GM18517 (cell line): ENCODE measurements at regions not wholly inside any gene's neighbourhood (a gene's known extent, or its start where the extent isn't known, plus 50 kb on each side); places are given as distances from the start of the nearest gene placed in this dataset.
"Not testable (repeated sequence)": the region's sequence is repeated elsewhere in the genome, so short reads cannot be mapped to it uniquely, and the experiment has no call there.

Experiments
- ATAC-seq: cut with Tn5 transposase; IDR thresholded peaks from one replicate; pipeline ENCODE4 v1.9.1; 2021; ENCODE audit warnings: mild to moderate bottlenecking, moderate library complexity; ENCODE audit not compliant: unreplicated experiment

- ATAC-seq: no peak
Observed at GRCh38 chr16:52386694-52387093, 160.2 kb downstream of the TOX3 start.

GRCh38 chr16:52384378-52384777, 162.6 kb downstream of the TOX3 start:
- ATAC-seq: no peak

- ATAC-seq: no peak
Observed at GRCh38 chr16:52383640-52384292, 163.2 kb downstream of the TOX3 start.

- no peak for ATAC-seq
Observed at GRCh38 chr16:52383119-52383518, 163.8 kb downstream of the TOX3 start.

GRCh38 chr16:52379551-52379950, 167.4 kb downstream of the TOX3 start:
- no peak for ATAC-seq

DNA sequence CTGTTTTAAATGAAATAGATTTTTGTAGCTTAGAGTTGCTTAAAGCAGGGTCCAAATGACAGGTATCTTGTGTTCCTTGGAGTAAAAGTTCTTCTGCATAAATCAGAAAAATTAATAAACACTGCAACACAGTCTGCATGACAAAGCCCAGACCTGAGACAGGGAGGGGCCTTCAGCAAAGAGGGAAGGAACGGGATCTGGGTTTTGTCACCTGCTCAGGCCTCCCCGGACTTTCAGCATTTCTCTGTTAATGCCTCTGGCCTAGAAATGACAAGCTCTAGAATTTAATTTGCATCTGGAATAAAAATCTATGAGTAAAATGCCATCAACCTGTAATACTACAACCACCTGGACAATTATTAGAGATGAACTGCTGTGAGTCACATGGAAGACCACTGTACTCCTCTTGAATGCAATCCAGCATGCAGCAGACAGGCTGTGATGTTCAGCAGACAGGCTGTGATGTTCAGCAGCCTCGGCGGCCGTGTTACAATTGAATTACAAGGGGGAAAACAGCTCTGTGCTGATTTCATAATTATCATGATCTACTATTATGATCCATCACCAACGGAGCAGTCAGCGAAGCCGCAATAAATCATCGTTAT, 170.2 kb downstream of the TOX3 start:
- no peak for ATAC-seq

DNA sequence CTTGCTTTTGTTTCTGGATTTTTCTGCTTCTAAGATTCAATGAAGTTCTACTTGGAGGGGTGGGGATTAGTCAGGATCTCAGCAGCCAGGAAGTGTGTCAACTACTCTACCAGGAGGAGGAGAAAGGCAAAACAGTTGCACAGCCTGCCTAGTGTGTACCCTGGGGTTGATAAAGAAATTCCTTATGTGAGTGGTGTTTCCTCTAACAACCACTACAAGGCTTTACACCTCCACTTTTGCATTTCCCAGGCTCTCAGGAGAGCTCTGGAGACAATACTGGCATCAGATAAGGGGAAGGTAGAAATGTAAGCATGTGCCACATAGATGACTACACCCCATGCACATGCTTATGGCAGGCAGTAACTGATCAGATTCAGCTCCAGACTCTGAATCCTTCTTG, 174.6 kb downstream of the TOX3 start:
- no peak for ATAC-seq

DNA sequence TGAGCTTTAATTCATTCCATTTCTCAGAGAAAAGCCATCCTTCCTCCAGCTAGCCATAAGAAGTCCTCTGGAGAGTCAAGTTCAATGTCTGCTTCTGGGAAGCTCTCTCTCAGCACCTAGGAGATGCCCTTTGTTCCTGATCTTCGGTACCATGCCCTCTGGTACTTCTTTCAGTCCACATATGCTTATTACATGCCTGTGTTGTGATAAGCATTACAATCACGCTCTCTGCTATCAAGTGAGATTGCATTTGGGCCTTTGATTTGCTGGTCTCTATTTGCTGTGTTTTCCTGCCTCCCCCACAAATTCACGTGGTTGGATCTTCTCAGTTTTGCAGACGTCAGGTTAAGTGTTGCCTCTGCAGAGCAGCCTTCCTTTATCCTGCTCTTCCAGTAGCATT, 178.1 kb downstream of the TOX3 start:
- ATAC-seq: no peak

GRCh38 chr16:52367821-52368220, 179.1 kb downstream of the TOX3 start:
- ATAC-seq: no peak

- no peak for ATAC-seq
Observed at GRCh38 chr16:52366983-52367382, 180.0 kb downstream of the TOX3 start.

- ATAC-seq: peak; percentile 89
Observed at GRCh38 chr16:52364500-52364899, 182.4 kb downstream of the TOX3 start.

- ATAC-seq: no peak
Observed at GRCh38 chr16:52363082-52363481, 183.9 kb downstream of the TOX3 start.

DNA sequence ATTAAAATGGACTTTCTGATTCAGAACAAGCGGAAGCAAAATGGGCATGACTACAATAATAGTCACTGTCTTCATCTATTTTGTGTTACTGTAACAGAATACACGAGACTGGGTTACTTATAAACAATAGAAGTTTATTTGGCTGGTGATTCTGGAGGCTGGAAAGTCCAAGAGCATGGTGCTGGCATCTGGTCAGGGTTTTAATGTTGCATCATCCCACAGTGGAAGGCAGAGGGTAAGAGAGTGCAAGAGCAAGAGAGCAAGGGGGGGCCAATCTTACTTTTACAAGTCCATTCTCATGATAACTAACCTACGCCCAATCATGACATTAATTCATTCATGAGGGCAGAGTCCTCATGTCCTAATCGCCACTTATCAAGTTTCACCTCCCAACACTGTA, 189.2 kb downstream of the TOX3 start:
- ATAC-seq: no peak

- ATAC-seq: no peak
Observed at GRCh38 chr16:52353249-52353648, 193.7 kb downstream of the TOX3 start.

DNA sequence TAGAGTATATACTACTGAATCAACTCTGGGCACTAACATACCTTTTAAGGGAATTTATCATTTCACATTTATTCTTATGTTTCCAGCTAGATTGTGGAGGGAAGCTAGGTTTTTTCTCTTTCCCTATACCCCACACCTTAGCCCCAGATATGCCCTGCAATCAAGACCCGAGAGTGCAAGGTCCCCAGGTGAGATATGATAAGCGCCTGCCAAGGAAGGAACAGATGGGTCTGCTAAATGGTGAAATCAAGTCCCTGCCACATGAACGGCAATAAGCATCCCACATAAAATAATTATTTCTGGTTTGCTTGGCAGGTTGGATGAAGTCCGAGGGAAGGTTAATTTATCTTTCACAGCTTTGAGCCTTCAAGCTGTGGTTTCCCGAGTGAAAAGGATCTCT, 195.5 kb downstream of the TOX3 start:
- ATAC-seq: no peak

GRCh38 chr16:52350031-52350642, 196.8 kb downstream of the TOX3 start:
- ATAC-seq: no peak

DNA sequence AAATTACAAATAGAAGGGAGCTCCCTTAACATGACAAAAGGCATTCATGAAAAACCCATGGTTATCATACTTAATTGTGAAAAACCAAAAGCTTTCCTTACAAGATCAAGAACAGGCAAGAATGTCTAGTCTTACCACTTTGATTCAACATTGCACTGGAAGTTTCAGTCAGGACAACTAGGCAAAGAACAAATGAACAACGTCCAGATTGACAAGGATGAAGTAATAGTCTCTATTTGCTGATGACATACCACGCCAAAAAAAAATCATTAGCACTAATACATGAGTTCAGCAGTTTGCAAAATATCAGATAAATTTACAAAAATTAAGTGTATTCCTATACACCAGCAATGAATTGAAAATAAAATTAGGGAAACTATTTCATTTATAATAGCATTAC, 200.2 kb downstream of the TOX3 start:
- no peak for ATAC-seq

GRCh38 chr16:52333673-52334072, 213.3 kb downstream of the TOX3 start:
- not testable (repeated sequence) for ATAC-seq

DNA sequence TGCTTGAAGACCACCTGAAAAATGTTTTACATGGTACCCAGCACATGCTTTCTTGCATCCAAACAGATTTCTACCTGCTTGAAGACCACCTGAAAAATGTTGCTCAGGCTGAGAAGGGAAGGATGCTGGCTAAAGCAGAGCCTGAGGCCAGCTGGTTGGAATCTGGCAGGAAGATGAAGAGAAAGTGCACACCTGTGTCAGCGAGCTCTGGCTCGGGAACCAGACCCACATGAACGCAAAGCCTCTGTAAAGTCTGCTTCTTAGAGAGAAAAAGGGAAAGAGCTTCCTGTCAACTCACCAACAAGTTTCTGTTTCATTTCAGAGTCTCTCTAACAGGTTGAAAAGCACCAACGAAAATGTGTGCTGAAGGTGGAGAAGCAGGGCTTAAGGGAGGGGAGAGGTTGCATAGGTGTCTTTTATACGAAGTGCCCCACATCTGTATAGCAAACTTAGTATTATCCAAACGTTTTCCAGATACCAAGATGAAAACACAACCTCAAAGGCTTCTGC, 226.0 kb downstream of the TOX3 start:
- ATAC-seq: no peak

DNA sequence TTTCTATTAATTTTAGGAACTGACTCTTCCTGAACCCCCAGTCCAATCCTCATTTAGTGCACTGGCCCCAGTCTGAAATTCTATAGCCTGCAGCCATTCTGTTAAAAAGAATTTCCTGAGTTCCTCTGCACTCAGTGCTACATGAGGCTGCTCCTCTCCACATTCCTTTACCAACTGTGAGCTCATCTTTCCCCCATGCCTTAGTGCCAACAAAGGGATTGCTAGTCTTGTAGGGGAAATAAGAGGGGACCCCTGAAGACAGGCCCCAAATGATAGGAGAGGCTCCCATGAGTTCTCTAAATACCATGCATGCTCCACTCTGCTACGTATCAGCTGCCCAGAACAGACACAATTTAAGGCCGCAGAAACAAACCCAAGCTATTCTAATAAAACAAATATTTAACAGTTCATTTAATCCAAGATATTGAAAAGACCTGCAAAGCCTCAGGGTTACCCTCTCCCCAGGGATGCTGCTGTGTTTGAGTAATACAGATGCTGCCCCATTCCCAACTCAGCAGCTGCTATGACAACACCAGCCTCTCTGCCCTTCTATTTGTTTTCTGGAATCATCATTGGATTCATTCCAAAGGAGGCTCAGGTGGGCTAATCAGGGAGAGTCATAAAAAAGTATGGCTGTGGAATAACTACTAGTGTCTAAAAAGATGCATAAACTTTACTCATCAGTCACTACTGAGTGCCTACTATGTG, 228.5 kb downstream of the TOX3 start:
- ATAC-seq: no peak

- no peak for ATAC-seq
Observed at GRCh38 chr16:52316241-52316640, 230.7 kb downstream of the TOX3 start.

DNA sequence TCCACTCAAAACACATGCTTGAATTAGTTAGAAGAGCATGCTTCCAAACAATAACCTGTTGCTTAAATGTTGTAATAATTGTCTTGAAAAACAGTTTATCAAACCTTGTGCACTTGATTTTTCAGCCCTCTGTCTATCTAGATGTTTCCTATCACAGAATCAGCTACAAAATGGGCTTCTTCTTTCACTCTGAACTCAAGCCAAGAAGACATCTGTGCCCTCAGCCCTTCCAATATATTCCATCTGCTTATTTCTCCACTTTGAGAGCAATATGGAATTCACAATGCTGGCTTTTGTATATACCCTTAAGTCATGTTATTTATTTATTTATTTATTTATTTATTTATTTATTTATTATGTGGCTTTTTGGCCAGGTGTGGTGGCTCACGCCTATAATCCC, 234.2 kb downstream of the TOX3 start:
- no peak for ATAC-seq
